ENCODE measurements at regions not wholly inside any gene's neighbourhood (a gene's known extent, or its start where the extent isn't known, plus 50 kb on each side); places are given as distances from the start of the nearest gene placed in this dataset.
"Not testable (repeated sequence)": the region's sequence is repeated elsewhere in the genome, so short reads cannot be mapped to it uniquely, and the experiment has no call there.

DNA sequence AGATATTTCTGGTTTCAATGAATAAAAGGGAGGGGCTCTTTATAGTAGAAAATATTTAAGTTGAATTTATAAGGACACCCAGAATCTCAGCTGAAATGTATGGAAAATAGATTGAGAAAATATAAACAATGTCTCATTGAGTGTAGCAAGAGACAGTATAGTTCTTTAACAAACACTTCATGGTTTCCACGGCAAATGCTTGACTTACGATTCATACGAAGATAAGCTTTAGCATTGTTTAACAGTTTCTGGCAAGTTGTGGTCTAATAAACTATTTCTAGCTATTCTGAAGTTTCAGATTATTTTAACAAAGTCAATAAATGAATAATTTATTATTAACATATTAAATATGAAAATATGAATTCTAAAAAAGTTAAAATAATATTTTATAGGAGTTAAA, 1419.4 kb downstream of the KCNT2 start:
- no peaks in the 10 kb centered on the region for H3K36me3 ChIP-seq (ENCODE audit: control insufficient read depth in 3 of 3, insufficient read depth in 2 of 3, low read depth in 1 of 3, low read length in 3 of 3)
- FAIRE-seq (no peak), DNase-seq (no peak)
- H3K4me1 ChIP-seq (ENCODE audit: control insufficient read depth in 3 of 3, insufficient read depth in 2 of 3, low read depth in 1 of 3, low read length in 2 of 3) = no peaks in the 10 kb centered on the region
- H3K9me3 ChIP-seq (ENCODE audit: control insufficient read depth in 2 of 2, insufficient read depth in 1 of 2, low read depth in 1 of 2, low read length in 1 of 2) = no peaks in the 10 kb centered on the region
- H3K27me3 ChIP-seq (ENCODE audit: control insufficient read depth in 3 of 3, insufficient read depth in 3 of 3, low read length in 3 of 3) = no peaks in the 10 kb centered on the region
- H3K4me3 ChIP-seq (ENCODE audit: low read depth in 1 of 3, low read length in 3 of 3) = no peak overlapping the region
- H3K27ac ChIP-seq (ENCODE audit: low read depth in 1 of 3, low read length in 2 of 3) = no peak overlapping the region
- WGBS, 3 donors = 45 to 52% (median 49%) methylated on average over 3 of the region's 3 CpGs

DNA sequence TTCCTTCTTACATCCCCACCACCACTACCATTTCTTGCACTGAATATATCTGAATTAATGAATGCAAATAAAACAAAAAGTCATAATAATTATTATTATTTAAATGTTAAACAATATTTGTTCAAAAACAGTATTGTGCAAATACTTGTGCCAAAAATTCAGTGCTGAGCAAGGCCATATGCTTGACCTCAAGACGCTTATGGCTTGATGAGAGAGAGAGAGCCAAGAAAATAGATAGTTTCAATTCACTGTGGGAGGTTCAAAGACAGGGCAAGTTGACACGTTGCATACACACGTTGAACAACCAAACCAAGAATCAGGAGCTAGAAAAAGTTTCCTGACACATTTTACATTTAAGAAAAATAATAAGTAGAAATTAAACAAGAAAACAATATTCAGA, 1421.7 kb downstream of the KCNT2 start:
- Histone ChIP-seq H3K36me3 (ENCODE audit: control insufficient read depth in 3 of 3, insufficient read depth in 2 of 3, low read depth in 1 of 3, low read length in 3 of 3) (no peaks in the 10 kb centered on the region), H3K27ac (ENCODE audit: low read depth in 1 of 3, low read length in 2 of 3) (no peak overlapping the region), H3K27me3 (ENCODE audit: control insufficient read depth in 3 of 3, insufficient read depth in 3 of 3, low read length in 3 of 3) (no peaks in the 10 kb centered on the region), H3K9me3 (ENCODE audit: control insufficient read depth in 2 of 2, insufficient read depth in 1 of 2, low read depth in 1 of 2, low read length in 1 of 2) (no peaks in the 10 kb centered on the region), H3K4me3 (ENCODE audit: low read depth in 1 of 3, low read length in 3 of 3) (no peak overlapping the region), H3K4me1 (ENCODE audit: control insufficient read depth in 3 of 3, insufficient read depth in 2 of 3, low read depth in 1 of 3, low read length in 2 of 3) (no peaks in the 10 kb centered on the region)
- DNase-seq (no peak), FAIRE-seq (no peak)
- 58 to 75% (median 73%) methylated on average over 3 of the region's 3 CpGs for WGBS, 3 donors

DNA sequence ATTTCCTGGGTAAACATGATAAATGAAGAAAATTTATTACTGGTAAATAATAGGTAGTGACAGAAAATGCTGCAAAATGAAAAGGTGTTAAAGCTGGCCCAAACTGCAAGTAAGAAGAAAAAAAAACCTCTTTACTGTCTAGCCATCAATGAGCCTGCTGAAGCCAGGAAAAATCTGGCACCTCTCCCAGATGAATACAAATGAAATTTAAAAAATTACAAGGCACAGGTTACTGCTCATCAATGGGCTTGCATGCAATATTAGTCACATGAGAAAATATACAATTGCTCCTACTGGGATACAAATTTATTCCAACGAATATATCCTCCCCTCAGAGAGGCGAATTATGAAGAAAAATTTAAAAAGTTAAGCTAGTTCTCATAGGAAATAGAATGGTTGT, 1422.5 kb downstream of the KCNT2 start:
- Histone ChIP-seq H3K27me3 (ENCODE audit: control insufficient read depth in 3 of 3, insufficient read depth in 3 of 3, low read length in 3 of 3) (no peaks in the 10 kb centered on the region), H3K9me3 (ENCODE audit: control insufficient read depth in 2 of 2, insufficient read depth in 1 of 2, low read depth in 1 of 2, low read length in 1 of 2) (no peaks in the 10 kb centered on the region), H3K4me3 (ENCODE audit: low read depth in 1 of 3, low read length in 3 of 3) (no peak overlapping the region), H3K36me3 (ENCODE audit: control insufficient read depth in 3 of 3, insufficient read depth in 2 of 3, low read depth in 1 of 3, low read length in 3 of 3) (no peaks in the 10 kb centered on the region), H3K27ac (ENCODE audit: low read depth in 1 of 3, low read length in 2 of 3) (no peak overlapping the region), H3K4me1 (ENCODE audit: control insufficient read depth in 3 of 3, insufficient read depth in 2 of 3, low read depth in 1 of 3, low read length in 2 of 3) (no peaks in the 10 kb centered on the region)
- DNase-seq (no peak), FAIRE-seq (no peak)
- 71 to 74% (median 72%) methylated on average over 2 of the region's 2 CpGs for WGBS, 3 donors

DNA sequence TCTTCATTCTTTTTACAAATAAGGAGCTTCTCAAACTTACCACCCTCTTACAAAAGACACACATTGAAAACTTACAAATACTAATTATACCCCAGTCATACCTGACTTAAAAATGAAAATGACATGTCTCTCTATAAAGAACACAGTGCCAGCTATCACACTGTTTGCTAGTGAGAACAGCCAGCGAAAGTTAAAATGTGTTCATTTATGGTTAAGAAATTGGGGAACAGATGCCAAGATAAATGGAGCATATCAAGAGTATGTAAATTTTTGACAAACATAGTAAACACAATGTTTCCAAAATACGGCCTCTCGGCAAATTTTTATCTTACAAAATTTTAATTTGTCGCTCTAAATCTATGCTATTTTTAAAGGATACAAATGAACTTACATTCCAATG, 1422.9 kb downstream of the KCNT2 start:
- 86 to 88% (median 87%) methylated on average over 4 of the region's 4 CpGs for WGBS, 3 donors
- Histone ChIP-seq H3K36me3 (ENCODE audit: control insufficient read depth in 3 of 3, insufficient read depth in 2 of 3, low read depth in 1 of 3, low read length in 3 of 3) (no peaks in the 10 kb centered on the region), H3K4me1 (ENCODE audit: control insufficient read depth in 3 of 3, insufficient read depth in 2 of 3, low read depth in 1 of 3, low read length in 2 of 3) (no peaks in the 10 kb centered on the region), H3K27ac (ENCODE audit: low read depth in 1 of 3, low read length in 2 of 3) (no peak overlapping the region), H3K4me3 (ENCODE audit: low read depth in 1 of 3, low read length in 3 of 3) (no peak overlapping the region), H3K27me3 (ENCODE audit: control insufficient read depth in 3 of 3, insufficient read depth in 3 of 3, low read length in 3 of 3) (no peaks in the 10 kb centered on the region), H3K9me3 (ENCODE audit: control insufficient read depth in 2 of 2, insufficient read depth in 1 of 2, low read depth in 1 of 2, low read length in 1 of 2) (no peaks in the 10 kb centered on the region)
- DNase-seq = no peak
- no peak for FAIRE-seq

DNA sequence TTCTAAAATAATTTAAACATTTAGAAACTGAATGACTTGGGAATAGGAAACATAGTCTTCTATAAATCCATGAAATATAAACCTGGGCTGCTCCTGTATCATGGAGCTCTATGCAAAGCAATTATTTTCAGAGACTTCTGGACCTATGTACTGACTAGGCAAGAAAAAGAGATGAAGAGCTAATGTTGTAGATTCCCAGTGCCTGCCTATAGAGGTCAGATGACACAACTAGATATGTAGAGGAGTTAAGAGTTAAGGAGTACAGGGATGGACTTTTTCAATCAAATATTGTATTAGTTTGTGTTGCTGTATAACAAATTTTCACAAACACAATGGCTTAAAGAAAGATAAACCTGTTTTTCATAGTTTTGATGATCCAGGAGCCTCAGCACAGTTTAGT, 1434.5 kb downstream of the KCNT2 start:
- no peaks in the 10 kb centered on the region for H3K27me3 ChIP-seq (ENCODE audit: control insufficient read depth in 3 of 3, insufficient read depth in 3 of 3, low read length in 3 of 3)
- no peak overlapping the region for H3K27ac ChIP-seq (ENCODE audit: low read depth in 1 of 3, low read length in 2 of 3)
- H3K4me1 ChIP-seq (ENCODE audit: control insufficient read depth in 3 of 3, insufficient read depth in 2 of 3, low read depth in 1 of 3, low read length in 2 of 3) = no peaks in the 10 kb centered on the region
- no peak overlapping the region for H3K4me3 ChIP-seq (ENCODE audit: low read depth in 1 of 3, low read length in 3 of 3)
- no peaks in the 10 kb centered on the region for H3K9me3 ChIP-seq (ENCODE audit: control insufficient read depth in 2 of 2, insufficient read depth in 1 of 2, low read depth in 1 of 2, low read length in 1 of 2)
- DNase-seq = no peak
- H3K36me3 ChIP-seq (ENCODE audit: control insufficient read depth in 3 of 3, insufficient read depth in 2 of 3, low read depth in 1 of 3, low read length in 3 of 3) = no peaks in the 10 kb centered on the region
- no peak for FAIRE-seq

DNA sequence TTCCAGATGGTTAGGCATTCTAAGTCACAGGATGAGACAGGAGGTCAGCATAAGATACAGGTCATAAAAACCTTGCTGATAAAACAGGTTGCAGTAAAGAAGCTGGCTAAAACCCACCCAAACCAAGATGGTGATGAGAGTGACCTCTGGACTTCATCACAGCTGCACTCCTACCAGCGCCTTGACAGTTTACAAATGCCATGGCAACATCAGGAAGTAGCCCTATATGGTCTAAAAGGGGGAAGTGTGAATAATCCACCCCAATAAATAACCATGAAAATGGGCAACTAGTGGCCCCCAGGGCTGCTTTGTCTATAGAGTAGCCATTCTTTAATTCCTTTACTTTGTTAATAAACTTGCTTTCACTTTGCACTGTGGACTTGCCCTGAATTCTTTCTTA, 1448.4 kb downstream of the KCNT2 start:
- H3K4me3 ChIP-seq (ENCODE audit: low read depth in 1 of 3, low read length in 3 of 3); H3K36me3 ChIP-seq (ENCODE audit: control insufficient read depth in 3 of 3, insufficient read depth in 2 of 3, low read depth in 1 of 3, low read length in 3 of 3); H3K27ac ChIP-seq (ENCODE audit: low read depth in 1 of 3, low read length in 2 of 3); H3K4me1 ChIP-seq (ENCODE audit: control insufficient read depth in 3 of 3, insufficient read depth in 2 of 3, low read depth in 1 of 3, low read length in 2 of 3); H3K9me3 ChIP-seq (ENCODE audit: control insufficient read depth in 2 of 2, insufficient read depth in 1 of 2, low read depth in 1 of 2, low read length in 1 of 2); DNase-seq; FAIRE-seq; H3K27me3 ChIP-seq (ENCODE audit: control insufficient read depth in 3 of 3, insufficient read depth in 3 of 3, low read length in 3 of 3): not testable (repeated sequence)
- whole genome bisulfite sequencing, 3 donors = 38 to 58% (median 43%) methylated on average over 1 of the region's 1 CpG

DNA sequence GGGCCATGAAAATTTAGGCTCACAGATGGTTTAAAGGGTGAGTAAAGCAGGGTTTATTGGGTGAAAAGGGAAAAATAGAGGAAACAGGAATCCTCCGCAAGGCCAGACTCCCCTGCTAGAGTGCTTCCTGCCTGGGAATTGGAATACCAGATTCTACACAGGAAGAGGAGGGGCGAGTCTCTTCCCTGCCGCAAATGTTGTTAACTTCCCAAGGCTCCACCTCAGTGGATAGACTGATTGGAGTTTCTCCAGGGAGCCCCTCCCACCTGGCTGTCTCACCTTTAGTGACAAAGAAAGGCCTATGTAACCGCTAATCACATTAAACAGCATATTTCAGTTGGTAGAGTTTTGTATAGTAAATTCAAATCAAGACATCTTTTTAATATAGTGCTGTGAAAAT, 1450.1 kb downstream of the KCNT2 start:
- Histone ChIP-seq H3K9me3 (ENCODE audit: control insufficient read depth in 2 of 2, insufficient read depth in 1 of 2, low read depth in 1 of 2, low read length in 1 of 2) (no peaks in the 10 kb centered on the region), H3K27me3 (ENCODE audit: control insufficient read depth in 3 of 3, insufficient read depth in 3 of 3, low read length in 3 of 3) (no peaks in the 10 kb centered on the region), H3K4me3 (ENCODE audit: low read depth in 1 of 3, low read length in 3 of 3) (no peak overlapping the region), H3K36me3 (ENCODE audit: control insufficient read depth in 3 of 3, insufficient read depth in 2 of 3, low read depth in 1 of 3, low read length in 3 of 3) (no peaks in the 10 kb centered on the region), H3K27ac (ENCODE audit: low read depth in 1 of 3, low read length in 2 of 3) (no peak overlapping the region), H3K4me1 (ENCODE audit: control insufficient read depth in 3 of 3, insufficient read depth in 2 of 3, low read depth in 1 of 3, low read length in 2 of 3) (no peaks in the 10 kb centered on the region)
- 79 to 90% (median 81%) methylated on average over 4 of the region's 4 CpGs for WGBS, 3 donors
- no peak for FAIRE-seq
- no peak for DNase-seq

DNA sequence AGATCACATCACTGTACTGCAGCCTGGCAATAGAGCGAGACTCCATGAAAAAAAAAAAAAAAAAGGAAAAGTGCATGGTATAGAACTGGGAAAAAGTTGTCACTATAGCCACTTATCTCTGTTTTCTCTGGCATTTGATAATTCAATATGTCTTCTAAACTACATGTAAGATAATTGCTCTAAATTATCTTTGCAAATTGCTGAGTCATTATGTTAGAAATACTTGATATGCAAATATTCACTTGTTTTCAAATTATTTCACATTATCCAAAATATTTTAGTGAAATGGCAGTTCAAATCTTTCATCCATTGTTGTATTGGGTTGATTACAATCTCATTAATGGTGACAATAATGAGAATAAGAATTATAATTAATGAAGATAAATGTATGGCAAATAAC, 1455.1 kb downstream of the KCNT2 start:
- no peaks in the 10 kb centered on the region for H3K27me3 ChIP-seq (ENCODE audit: control insufficient read depth in 3 of 3, insufficient read depth in 3 of 3, low read length in 3 of 3)
- H3K9me3 ChIP-seq (ENCODE audit: control insufficient read depth in 2 of 2, insufficient read depth in 1 of 2, low read depth in 1 of 2, low read length in 1 of 2) = no peaks in the 10 kb centered on the region
- DNase-seq = no peak
- no peaks in the 10 kb centered on the region for H3K36me3 ChIP-seq (ENCODE audit: control insufficient read depth in 3 of 3, insufficient read depth in 2 of 3, low read depth in 1 of 3, low read length in 3 of 3)
- no peak overlapping the region for H3K4me3 ChIP-seq (ENCODE audit: low read depth in 1 of 3, low read length in 3 of 3)
- FAIRE-seq = no peak
- no peaks in the 10 kb centered on the region for H3K4me1 ChIP-seq (ENCODE audit: control insufficient read depth in 3 of 3, insufficient read depth in 2 of 3, low read depth in 1 of 3, low read length in 2 of 3)
- 73 to 96% (median 80%) methylated on average over 1 of the region's 1 CpG for WGBS, 3 donors
- no peak overlapping the region for H3K27ac ChIP-seq (ENCODE audit: low read depth in 1 of 3, low read length in 2 of 3)

DNA sequence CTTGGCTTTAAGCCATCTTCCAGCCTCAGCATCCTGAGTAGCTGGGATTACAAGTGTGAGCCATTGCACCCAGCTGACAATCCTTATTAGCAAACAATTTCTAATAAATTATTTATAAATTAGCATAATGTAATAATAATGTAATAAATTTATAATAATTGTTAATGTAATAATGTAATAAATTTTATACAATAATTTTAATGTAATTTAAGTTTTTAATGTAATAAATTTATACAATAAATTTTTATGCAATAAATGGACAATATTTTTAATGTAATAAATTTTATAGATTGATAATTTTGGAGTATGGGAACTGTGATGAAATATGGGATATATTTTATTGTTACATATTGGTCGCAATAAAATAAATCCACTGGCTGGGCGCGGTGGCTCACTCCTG, 1457.5 kb downstream of the KCNT2 start:
- Histone ChIP-seq H3K4me1 (ENCODE audit: control insufficient read depth in 3 of 3, insufficient read depth in 2 of 3, low read depth in 1 of 3, low read length in 2 of 3) (no peaks in the 10 kb centered on the region), H3K27me3 (ENCODE audit: control insufficient read depth in 3 of 3, insufficient read depth in 3 of 3, low read length in 3 of 3) (no peaks in the 10 kb centered on the region), H3K36me3 (ENCODE audit: control insufficient read depth in 3 of 3, insufficient read depth in 2 of 3, low read depth in 1 of 3, low read length in 3 of 3) (no peaks in the 10 kb centered on the region), H3K27ac (ENCODE audit: low read depth in 1 of 3, low read length in 2 of 3) (no peak overlapping the region), H3K4me3 (ENCODE audit: low read depth in 1 of 3, low read length in 3 of 3) (no peak overlapping the region), H3K9me3 (ENCODE audit: control insufficient read depth in 2 of 2, insufficient read depth in 1 of 2, low read depth in 1 of 2, low read length in 1 of 2) (no peaks in the 10 kb centered on the region)
- WGBS, 3 donors = 93 to 97% (median 96%) methylated on average over 3 of the region's 3 CpGs
- DNase-seq (no peak), FAIRE-seq (no peak)
